ENCODE measurements at regions not wholly inside any gene's neighbourhood (a gene's known extent, or its start where the extent isn't known, plus 50 kb on each side); places are given as distances from the start of the nearest gene placed in this dataset.

GRCh38 chr9:134236001-134236421 is 71.6 kb upstream of the RNU6ATAC start:
- no peak overlapping the region for H3K4me3 ChIP-seq (ENCODE audit: control insufficient read depth, low read depth, low read length)
- DNase-seq (ENCODE audit: low read depth) = peak; percentile 15
- TF ChIP-seq CTCF (conservative IDR thresholded peaks at IDR 0.05; ENCODE audit: control insufficient read depth, insufficient read depth, low read depth, low read length) = no peak

GRCh38 chr9:134236935-134237629 is 72.7 kb upstream of the RNU6ATAC start:
- no peak for TF ChIP-seq CTCF (conservative IDR thresholded peaks at IDR 0.05; ENCODE audit: control insufficient read depth, insufficient read depth, low read depth, low read length)
- DNase-seq (ENCODE audit: low read depth) = no peak
- H3K4me3 ChIP-seq (ENCODE audit: control insufficient read depth, low read depth, low read length) = no peak overlapping the region

- no peak overlapping the region for H3K4me3 ChIP-seq (ENCODE audit: control insufficient read depth, low read depth, low read length)
- no peak for DNase-seq (ENCODE audit: low read depth)
- no peak for TF ChIP-seq CTCF (conservative IDR thresholded peaks at IDR 0.05; ENCODE audit: control insufficient read depth, insufficient read depth, low read depth, low read length)
Observed at GRCh38 chr9:134237630-134238265, 73.4 kb upstream of the RNU6ATAC start.

GRCh38 chr9:134239130-134239903 is 75.0 kb upstream of the RNU6ATAC start:
- no peak for DNase-seq (ENCODE audit: low read depth)
- no peak overlapping the region for H3K4me3 ChIP-seq (ENCODE audit: control insufficient read depth, low read depth, low read length)

GRCh38 chr9:134239939-134240338 is 75.6 kb upstream of the RNU6ATAC start:
- DNase-seq (ENCODE audit: low read depth) = no peak
- no peak for TF ChIP-seq CTCF (conservative IDR thresholded peaks at IDR 0.05; ENCODE audit: control insufficient read depth, insufficient read depth, low read depth, low read length)
- no peak overlapping the region for H3K4me3 ChIP-seq (ENCODE audit: control insufficient read depth, low read depth, low read length)

More at GRCh38 chr9:134239130-134239903, 75.0 kb upstream of the RNU6ATAC start:
- no peak for TF ChIP-seq CTCF (conservative IDR thresholded peaks at IDR 0.05; ENCODE audit: control insufficient read depth, insufficient read depth, low read depth, low read length)

GRCh38 chr9:134240361-134240760 is 76.0 kb upstream of the RNU6ATAC start:
- no peak for DNase-seq (ENCODE audit: low read depth)
- H3K4me3 ChIP-seq (ENCODE audit: control insufficient read depth, low read depth, low read length) = no peak overlapping the region
- TF ChIP-seq CTCF (conservative IDR thresholded peaks at IDR 0.05; ENCODE audit: control insufficient read depth, insufficient read depth, low read depth, low read length) = no peak

All from fibroblast of mammary gland (primary cell).